Activated CD8-positive, alpha-beta memory T cell treated with anti-CD3 and anti-CD28 coated beads, Interleukin-2, amount 50 U/mL, for 4 hours (primary cell): ENCODE measurements at regions not wholly inside any gene's neighbourhood (a gene's known extent, or its start where the extent isn't known, plus 50 kb on each side); places are given as distances from the start of the nearest gene placed in this dataset.
"Not testable (repeated sequence)": the region's sequence is repeated elsewhere in the genome, so short reads cannot be mapped to it uniquely, and the experiment has no call there.

Experiments
- DNase-seq: peaks from one replicate; pipeline ENCODE4 v3.0.0-alpha.2; 2020

- DNase-seq = no peak
These were observed 874.2 kb upstream of the CHORDC1 start for GRCh38 chr11:91097083-91097482.

- no peak for DNase-seq
These were observed 870.3 kb upstream of the CHORDC1 start for GRCh38 chr11:91093141-91093540.

GRCh38 chr11:91091563-91091962, 868.7 kb upstream of the CHORDC1 start:
- DNase-seq = no peak

GRCh38 chr11:91086028-91086427, 863.2 kb upstream of the CHORDC1 start:
- no peak for DNase-seq

GRCh38 chr11:91082255-91082654, 859.4 kb upstream of the CHORDC1 start:
- no peak for DNase-seq

- DNase-seq = no peak
These were observed 858.7 kb upstream of the CHORDC1 start for GRCh38 chr11:91081440-91082043.

GRCh38 chr11:91078221-91078620, 855.4 kb upstream of the CHORDC1 start:
- no peak for DNase-seq

- no peak for DNase-seq
These were observed 852.3 kb upstream of the CHORDC1 start for GRCh38 chr11:91075032-91075695.

GRCh38 chr11:91067666-91068065, 844.8 kb upstream of the CHORDC1 start:
- no peak for DNase-seq

- DNase-seq = no peak
These were observed 843.7 kb upstream of the CHORDC1 start for GRCh38 chr11:91066456-91067047.

- not testable (repeated sequence) for DNase-seq
These were observed 840.5 kb upstream of the CHORDC1 start for GRCh38 chr11:91063399-91063798.

- no peak for DNase-seq
These were observed 825.0 kb upstream of the CHORDC1 start for GRCh38 chr11:91047882-91048281.

- DNase-seq = no peak
These were observed 823.4 kb upstream of the CHORDC1 start for GRCh38 chr11:91046261-91046660.

- no peak for DNase-seq
These were observed 818.8 kb upstream of the CHORDC1 start for GRCh38 chr11:91041626-91042025.

- DNase-seq = no peak
These were observed 800.9 kb upstream of the CHORDC1 start for GRCh38 chr11:91023731-91024130.

- DNase-seq = no peak
These were observed 788.7 kb upstream of the CHORDC1 start for GRCh38 chr11:91011503-91011902.

- DNase-seq = no peak
These were observed 782.6 kb upstream of the CHORDC1 start for GRCh38 chr11:91005458-91005857.

GRCh38 chr11:90997241-90997640, 774.4 kb upstream of the CHORDC1 start:
- no peak for DNase-seq

- not testable (repeated sequence) for DNase-seq
These were observed 749.3 kb upstream of the CHORDC1 start for GRCh38 chr11:90972159-90972558.

GRCh38 chr11:90947930-90948329, 725.1 kb upstream of the CHORDC1 start:
- no peak for DNase-seq

- DNase-seq = no peak
These were observed 707.4 kb upstream of the CHORDC1 start for GRCh38 chr11:90930252-90930651.

- DNase-seq = no peak
These were observed 696.5 kb upstream of the CHORDC1 start for GRCh38 chr11:90919332-90919731.

GRCh38 chr11:90916706-90917105, 693.9 kb upstream of the CHORDC1 start:
- no peak for DNase-seq

GRCh38 chr11:90913131-90913668, 690.4 kb upstream of the CHORDC1 start:
- no peak for DNase-seq
